ENCODE measurements at regions not wholly inside any gene's neighbourhood (a gene's known extent, or its start where the extent isn't known, plus 50 kb on each side); places are given as distances from the start of the nearest gene placed in this dataset.
A peak's percentile ranks its signal among the peaks of the same experiment; 100 is the strongest.

- TF ChIP-seq BCLAF1 (IDR thresholded peaks at IDR 0.05) = no peak
- no peak for TF ChIP-seq ATF3 (IDR thresholded peaks at IDR 0.05; ENCODE audit: borderline replicate concordance, extremely low read depth, low read depth, low read length)
- TF ChIP-seq, protein P1, sequence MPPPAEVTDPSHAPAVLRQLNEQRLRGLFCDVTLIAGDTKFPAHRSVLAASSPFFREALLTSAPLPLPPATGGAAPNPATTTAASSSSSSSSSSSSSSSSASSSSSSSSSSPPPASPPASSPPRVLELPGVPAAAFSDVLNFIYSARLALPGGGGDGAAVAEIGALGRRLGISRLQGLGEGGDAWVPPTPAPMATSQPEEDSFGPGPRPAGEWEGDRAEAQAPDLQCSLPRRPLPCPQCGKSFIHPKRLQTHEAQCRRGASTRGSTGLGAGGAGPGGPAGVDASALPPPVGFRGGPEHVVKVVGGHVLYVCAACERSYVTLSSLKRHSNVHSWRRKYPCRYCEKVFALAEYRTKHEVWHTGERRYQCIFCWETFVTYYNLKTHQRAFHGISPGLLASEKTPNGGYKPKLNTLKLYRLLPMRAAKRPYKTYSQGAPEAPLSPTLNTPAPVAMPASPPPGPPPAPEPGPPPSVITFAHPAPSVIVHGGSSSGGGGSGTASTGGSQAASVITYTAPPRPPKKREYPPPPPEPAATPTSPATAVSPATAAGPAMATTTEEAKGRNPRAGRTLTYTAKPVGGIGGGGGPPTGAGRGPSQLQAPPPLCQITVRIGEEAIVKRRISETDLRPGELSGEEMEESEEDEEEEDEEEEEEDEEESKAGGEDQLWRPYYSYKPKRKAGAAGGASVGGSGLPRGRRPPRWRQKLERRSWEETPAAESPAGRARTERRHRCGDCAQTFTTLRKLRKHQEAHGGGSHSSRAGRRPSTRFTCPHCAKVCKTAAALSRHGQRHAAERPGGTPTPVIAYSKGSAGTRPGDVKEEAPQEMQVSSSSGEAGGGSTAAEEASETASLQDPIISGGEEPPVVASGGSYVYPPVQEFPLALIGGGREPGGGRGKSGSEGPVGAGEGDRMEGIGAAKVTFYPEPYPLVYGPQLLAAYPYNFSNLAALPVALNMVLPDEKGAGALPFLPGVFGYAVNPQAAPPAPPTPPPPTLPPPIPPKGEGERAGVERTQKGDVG (CRISPR knock-in tag; IDR thresholded peaks at IDR 0.05) = no peak
- peak; percentile 65; the same call in 1 of the 2 replicates for TF ChIP-seq BMI1 (IDR thresholded peaks at IDR 0.05; ENCODE audit: borderline replicate concordance)
- peak; percentile 94 for TF ChIP-seq EED (IDR thresholded peaks at IDR 0.05; ENCODE audit: low read depth)
- peak; percentile 93 for TF ChIP-seq MTA2 (IDR thresholded peaks at IDR 0.05; ENCODE audit: low read depth)
- TF ChIP-seq MEF2A (IDR thresholded peaks at IDR 0.05; ENCODE audit: insufficient read depth, low read depth, low read length) = peak; percentile 83
- peak; percentile 97 for TF ChIP-seq STAT3 (IDR thresholded peaks at IDR 0.05; ENCODE audit: low read depth, low read length)
- TF ChIP-seq E4F1 (IDR thresholded peaks at IDR 0.05; ENCODE audit: borderline replicate concordance, partially characterized antibody) = no peak
- TF ChIP-seq DPF2 (IDR thresholded peaks at IDR 0.05) = peak; percentile 89
- no peak for TF ChIP-seq POLR2AphosphoS5 (IDR thresholded peaks at IDR 0.05; ENCODE audit: low read length)
- peak; percentile 97 for TF ChIP-seq IKZF2 (IDR thresholded peaks at IDR 0.05)
- TF ChIP-seq SREBF2 (IDR thresholded peaks at IDR 0.05; ENCODE audit: low read length) = no peak
- peak; percentile 99 for TF ChIP-seq RUNX3 (IDR thresholded peaks at IDR 0.05; ENCODE audit: low read length)
- TF ChIP-seq ZNF687 (IDR thresholded peaks at IDR 0.05) = 0 out of 2 replicates have a peak, but pooled peaks have one; percentile 42
Observed at GRCh38 chr1:221045842-221046831, 166.9 kb downstream of the HLX start (continued).
